WTC11 (cell line): ENCODE measurements at regions not wholly inside any gene's neighbourhood (a gene's known extent, or its start where the extent isn't known, plus 50 kb on each side); places are given as distances from the start of the nearest gene placed in this dataset.

Experiments
- ATAC-seq: fragments of 200-7000 bp; cut with Tn5 transposase; 2 replicates; pipeline ENCODE4 v1.10.0; 2021; ENCODE audit warnings: mild to moderate bottlenecking, moderate library complexity
- CTCF ChIA-PET: fragments of 300-600 bp; sonication (Branson Sonifier 250); formaldehyde crosslinking; loops from one replicate; lab custom pipeline; 2021; ENCODE audit warnings: antibody characterized with exemption; lab: Charles Lee
- POLR2A ChIA-PET: fragments of 350-600 bp; sonication (Branson Sonifier 250); formaldehyde crosslinking; loops from one replicate; lab custom pipeline; 2021; ENCODE audit warnings: antibody characterized with exemption; lab: Charles Lee
- DNase-seq: peaks from one replicate; pipeline ENCODE4 v3.0.0; 2021; ENCODE audit warnings: low spot score
- H3K27ac Mint-ChIP-seq: 2 replicates; pipeline ENCODE4 v1.8.0; 2021; ENCODE audit warnings: mixed read lengths
- H3K27me3 Mint-ChIP-seq: 2 replicates; pipeline ENCODE4 v1.8.0; 2021; ENCODE audit warnings: low read depth, mild to moderate bottlenecking, moderate library complexity, mixed read lengths
- H3K36me3 Mint-ChIP-seq: 2 replicates; pipeline ENCODE4 v1.8.0; 2021; ENCODE audit warnings: mixed read lengths
- H3K4me1 Mint-ChIP-seq: 2 replicates; pipeline ENCODE4 v1.8.0; 2022; ENCODE audit warnings: mixed read lengths
- H3K4me3 Mint-ChIP-seq: 2 replicates; pipeline ENCODE4 v1.8.0; 2021; ENCODE audit warnings: mild to moderate bottlenecking, moderate library complexity, mixed read lengths
- H3K9me3 Mint-ChIP-seq: 2 replicates; pipeline ENCODE4 v1.8.0; 2021; ENCODE audit warnings: mixed read lengths
- ATF2 ChIP-seq: sonication (generic); formaldehyde crosslinking; IDR thresholded peaks from 2 replicates; pipeline ENCODE4 v1.8.1; 2022; ENCODE audit warnings: low read depth, missing genetic modification reagents, borderline replicate concordance
- CBFB ChIP-seq: sonication (generic); formaldehyde crosslinking; IDR thresholded peaks from 2 replicates; pipeline ENCODE4 v1.8.1; 2022; ENCODE audit warnings: mild to moderate bottlenecking, low read depth, missing genetic modification reagents
- CDX4 ChIP-seq: fragments of 250-450 bp; sonication (Bioruptor Pico); IDR thresholded peaks from 2 replicates; pipeline ENCODE4 v1.9.0; 2021; ENCODE audit warnings: moderate library complexity, mild to moderate bottlenecking, inconsistent platforms, borderline replicate concordance
- CREB1 ChIP-seq: sonication (generic); formaldehyde crosslinking; IDR thresholded peaks from 2 replicates; pipeline ENCODE4 v1.8.0; 2023; ENCODE audit warnings: mild to moderate bottlenecking, missing genetic modification reagents
- E2F1 ChIP-seq: sonication (generic); formaldehyde crosslinking; IDR thresholded peaks from 2 replicates; pipeline ENCODE4 v1.8.0; 2022; ENCODE audit warnings: mild to moderate bottlenecking, missing genetic modification reagents
- E2F4 ChIP-seq: sonication (generic); formaldehyde crosslinking; IDR thresholded peaks from 2 replicates; pipeline ENCODE4 v1.8.1; 2022; ENCODE audit warnings: low read depth, mild to moderate bottlenecking, moderate library complexity, missing genetic modification reagents, borderline replicate concordance
- ELF4 ChIP-seq: sonication (generic); formaldehyde crosslinking; IDR thresholded peaks from 2 replicates; pipeline ENCODE4 v1.8.1; 2022; ENCODE audit warnings: low read depth, mild to moderate bottlenecking, moderate library complexity, missing genetic modification reagents
- EMX1 ChIP-seq: fragments of 250-450 bp; sonication (Bioruptor Pico); IDR thresholded peaks from 2 replicates; pipeline ENCODE4 v1.8.0; 2021; ENCODE audit warnings: mild to moderate bottlenecking
- HMGA2 ChIP-seq: fragments of 250-450 bp; sonication (Bioruptor Pico); IDR thresholded peaks from 2 replicates; pipeline ENCODE4 v1.4.0; 2021; ENCODE audit warnings: mild to moderate bottlenecking, moderate library complexity
- IRF2 ChIP-seq: sonication (generic); formaldehyde crosslinking; IDR thresholded peaks from 2 replicates; pipeline ENCODE4 v1.8.0; 2022; ENCODE audit warnings: low read depth, missing genetic modification reagents, borderline replicate concordance
- JAZF1 ChIP-seq: fragments of 250-450 bp; sonication (Bioruptor Pico); IDR thresholded peaks from 2 replicates; pipeline ENCODE4 v1.9.0; 2021; ENCODE audit warnings: moderate library complexity, mild to moderate bottlenecking, inconsistent platforms
- MAX ChIP-seq: sonication (generic); formaldehyde crosslinking; IDR thresholded peaks from 2 replicates; pipeline ENCODE4 v1.8.0; 2022; ENCODE audit warnings: mild to moderate bottlenecking, missing genetic modification reagents
- MLX ChIP-seq: sonication (generic); formaldehyde crosslinking; IDR thresholded peaks from 2 replicates; pipeline ENCODE4 v1.8.1; 2023; ENCODE audit warnings: mild to moderate bottlenecking, missing genetic modification reagents, moderate library complexity
- MYBL2 ChIP-seq: sonication (generic); formaldehyde crosslinking; IDR thresholded peaks from 2 replicates; pipeline ENCODE4 v1.8.1; 2023; ENCODE audit warnings: mild to moderate bottlenecking, moderate library complexity, missing genetic modification reagents
- NFYB ChIP-seq: sonication (generic); formaldehyde crosslinking; conservative IDR thresholded peaks from 2 replicates; pipeline ENCODE4 v1.8.0; 2022; ENCODE audit warnings: low read depth, missing genetic modification reagents
- NR2C2 ChIP-seq: sonication (generic); formaldehyde crosslinking; IDR thresholded peaks from 2 replicates; pipeline ENCODE4 v1.8.0; 2022; ENCODE audit warnings: mild to moderate bottlenecking, missing genetic modification reagents
- OVOL2 ChIP-seq: fragments of 250-450 bp; sonication (Bioruptor Pico); IDR thresholded peaks from 2 replicates; pipeline ENCODE4 v1.9.0; 2021; ENCODE audit warnings: mild to moderate bottlenecking, borderline replicate concordance
- TEAD1 ChIP-seq: sonication (generic); formaldehyde crosslinking; IDR thresholded peaks from 2 replicates; pipeline ENCODE4 v1.8.0; 2022; ENCODE audit warnings: mild to moderate bottlenecking, missing genetic modification reagents
- USF1 ChIP-seq: sonication (generic); formaldehyde crosslinking; IDR thresholded peaks from 2 replicates; pipeline ENCODE4 v1.8.0; 2022; ENCODE audit warnings: mild to moderate bottlenecking, missing genetic modification reagents
- ZNF121 ChIP-seq: sonication (generic); formaldehyde crosslinking; IDR thresholded peaks from 2 replicates; pipeline ENCODE4 v1.8.0; 2023; ENCODE audit warnings: missing genetic modification reagents
- ZNF219 ChIP-seq: sonication (generic); formaldehyde crosslinking; IDR thresholded peaks from 2 replicates; pipeline ENCODE4 v1.8.0; 2023; ENCODE audit warnings: missing genetic modification reagents, mild to moderate bottlenecking, borderline replicate concordance
- ZNF263 ChIP-seq: sonication (generic); formaldehyde crosslinking; IDR thresholded peaks from 2 replicates; pipeline ENCODE4 v1.8.1; 2022; ENCODE audit warnings: low read depth, mild to moderate bottlenecking, moderate library complexity, missing genetic modification reagents
- ZNF281 ChIP-seq: sonication (generic); formaldehyde crosslinking; IDR thresholded peaks from 2 replicates; pipeline ENCODE4 v1.8.0; 2023; ENCODE audit warnings: mild to moderate bottlenecking, missing genetic modification reagents
- ZNF317 ChIP-seq: sonication (generic); formaldehyde crosslinking; IDR thresholded peaks from 2 replicates; pipeline ENCODE4 v1.8.1; 2023; ENCODE audit warnings: low read depth, mild to moderate bottlenecking, moderate library complexity, missing genetic modification reagents, borderline replicate concordance
- ZNF423 ChIP-seq: fragments of 250-450 bp; sonication (Bioruptor Pico); IDR thresholded peaks from 2 replicates; pipeline ENCODE4 v2.1.2; 2022; ENCODE audit warnings: mild to moderate bottlenecking, moderate library complexity
- ZNF425 ChIP-seq: fragments of 250-450 bp; sonication (Bioruptor Pico); conservative IDR thresholded peaks from 2 replicates; pipeline ENCODE4 v1.9.0; 2021; ENCODE audit warnings: mild to moderate bottlenecking
- ZNF671 ChIP-seq: fragments of 250-450 bp; sonication (Bioruptor Pico); IDR thresholded peaks from 2 replicates; pipeline ENCODE4 v1.8.0; 2021; ENCODE audit warnings: mild to moderate bottlenecking

- ChIA-PET POLR2A (no interaction called here), CTCF (no interaction called here)
- H3K36me3 Mint-ChIP-seq: peaks cover 3% of the 10 kb centered on the region; the same call in 1 of the 2 replicates
- H3K27me3 Mint-ChIP-seq: no peaks in the 10 kb centered on the region
- H3K9me3 Mint-ChIP-seq: peaks cover 5% of the 10 kb centered on the region
- no peak for DNase-seq
- no peak for ATAC-seq
- H3K4me3 Mint-ChIP-seq: no peak overlapping the region
- no peak overlapping the region for H3K27ac Mint-ChIP-seq
- no peak for TF ChIP-seq E2F4
- no peak for TF ChIP-seq MAX (CRISPR knock-in tag)
- TF ChIP-seq ZNF671 (CRISPR knock-in tag): no peak
- TF ChIP-seq ZNF219 (CRISPR knock-in tag): no peak
- TF ChIP-seq ZNF263 (CRISPR knock-in tag): no peak
- no peak for TF ChIP-seq ZNF121
- no peak for TF ChIP-seq EMX1
- no peak for TF ChIP-seq CREB1
- TF ChIP-seq HMGA2 (CRISPR knock-in tag): no peak
- TF ChIP-seq ATF2: no peak
- TF ChIP-seq ELF4 (CRISPR knock-in tag): no peak
- no peak for TF ChIP-seq ZNF317 (CRISPR knock-in tag)
- TF ChIP-seq ZNF281 (CRISPR knock-in tag): no peak
- TF ChIP-seq ZNF423 (CRISPR knock-in tag): no peak
- H3K4me1 Mint-ChIP-seq: peaks cover 7% of the 10 kb centered on the region
These were observed 438.5 kb upstream of the TCF4 start for GRCh38 chr18:56026509-56026908.

GRCh38 chr18:56021809-56022195 is 433.8 kb upstream of the TCF4 start:
- no peak for DNase-seq
- no peak for ATAC-seq
- H3K27ac Mint-ChIP-seq: no peak overlapping the region
- no peaks in the 10 kb centered on the region for H3K9me3 Mint-ChIP-seq
- CTCF ChIA-PET: no interaction called here
- H3K4me3 Mint-ChIP-seq: no peak overlapping the region
- no peaks in the 10 kb centered on the region for H3K27me3 Mint-ChIP-seq
- H3K36me3 Mint-ChIP-seq: no peaks in the 10 kb centered on the region
- POLR2A ChIA-PET: no interaction called here
- H3K4me1 Mint-ChIP-seq: no peaks in the 10 kb centered on the region
- TF ChIP-seq TEAD1 (CRISPR knock-in tag): no peak
- no peak for TF ChIP-seq CDX4 (CRISPR knock-in tag)
- no peak for TF ChIP-seq USF1
- TF ChIP-seq E2F1: no peak
- TF ChIP-seq IRF2 (CRISPR knock-in tag): no peak
- TF ChIP-seq MYBL2 (CRISPR knock-in tag): no peak
- TF ChIP-seq NFYB (CRISPR knock-in tag): no peak
- TF ChIP-seq MLX: no peak
- no peak for TF ChIP-seq ZNF425 (CRISPR knock-in tag)
- no peak for TF ChIP-seq OVOL2
- no peak for TF ChIP-seq CBFB (CRISPR knock-in tag)
- no peak for TF ChIP-seq NR2C2 (CRISPR knock-in tag)
- no peak for TF ChIP-seq EMX1
- no peak for TF ChIP-seq JAZF1 (CRISPR knock-in tag)
